ENCODE measurements at regions not wholly inside any gene's neighbourhood (a gene's known extent, or its start where the extent isn't known, plus 50 kb on each side); places are given as distances from the start of the nearest gene placed in this dataset.
"Not testable (repeated sequence)": the region's sequence is repeated elsewhere in the genome, so short reads cannot be mapped to it uniquely, and the experiment has no call there.

DNA sequence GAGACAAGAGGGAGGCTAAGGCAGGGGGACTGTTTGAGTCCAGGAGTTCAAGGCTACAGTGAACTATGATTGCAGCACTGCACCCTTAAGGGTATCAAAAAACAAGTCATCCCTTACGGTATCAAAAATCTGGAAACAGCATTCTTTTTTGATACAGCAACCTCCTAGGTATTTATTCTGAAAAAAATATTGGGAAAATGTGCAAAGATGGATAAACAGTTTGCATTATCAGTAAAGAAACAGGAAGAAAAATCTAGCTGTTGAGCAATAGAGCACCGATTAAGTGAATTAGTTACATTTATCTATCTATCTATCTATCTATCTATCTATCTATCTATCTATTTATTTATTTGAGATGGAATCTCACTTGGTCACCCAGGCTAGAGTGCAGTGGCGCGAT lies 56.7 kb upstream of the SCAF4 start:
- H2AFZ ChIP-seq (ENCODE audit: low read depth): no peak overlapping the region
- H3K9ac ChIP-seq: no peak overlapping the region
- H3K79me2 ChIP-seq (ENCODE audit: insufficient read depth, low read depth): no peaks in the 10 kb centered on the region
- H3K4me3 ChIP-seq (IDR thresholded peaks at IDR 0.05; ENCODE audit: insufficient read depth, low read depth, low read length): no peak overlapping the region
- no peak overlapping the region for H3K27ac ChIP-seq
- TF ChIP-seq, protein P1, sequence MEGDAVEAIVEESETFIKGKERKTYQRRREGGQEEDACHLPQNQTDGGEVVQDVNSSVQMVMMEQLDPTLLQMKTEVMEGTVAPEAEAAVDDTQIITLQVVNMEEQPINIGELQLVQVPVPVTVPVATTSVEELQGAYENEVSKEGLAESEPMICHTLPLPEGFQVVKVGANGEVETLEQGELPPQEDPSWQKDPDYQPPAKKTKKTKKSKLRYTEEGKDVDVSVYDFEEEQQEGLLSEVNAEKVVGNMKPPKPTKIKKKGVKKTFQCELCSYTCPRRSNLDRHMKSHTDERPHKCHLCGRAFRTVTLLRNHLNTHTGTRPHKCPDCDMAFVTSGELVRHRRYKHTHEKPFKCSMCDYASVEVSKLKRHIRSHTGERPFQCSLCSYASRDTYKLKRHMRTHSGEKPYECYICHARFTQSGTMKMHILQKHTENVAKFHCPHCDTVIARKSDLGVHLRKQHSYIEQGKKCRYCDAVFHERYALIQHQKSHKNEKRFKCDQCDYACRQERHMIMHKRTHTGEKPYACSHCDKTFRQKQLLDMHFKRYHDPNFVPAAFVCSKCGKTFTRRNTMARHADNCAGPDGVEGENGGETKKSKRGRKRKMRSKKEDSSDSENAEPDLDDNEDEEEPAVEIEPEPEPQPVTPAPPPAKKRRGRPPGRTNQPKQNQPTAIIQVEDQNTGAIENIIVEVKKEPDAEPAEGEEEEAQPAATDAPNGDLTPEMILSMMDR (conservative IDR thresholded peaks at IDR 0.05; ENCODE audit: low read depth, low read length): no peak
- H3K36me3 ChIP-seq (ENCODE audit: insufficient read depth): no peaks in the 10 kb centered on the region
- H4K20me1 ChIP-seq (ENCODE audit: insufficient read depth): no peaks in the 10 kb centered on the region
- no peaks in the 10 kb centered on the region for H3K4me1 ChIP-seq (ENCODE audit: low read depth, poor library complexity, severe bottlenecking)
- H3K4me2 ChIP-seq: no peak overlapping the region
- no peaks in the 10 kb centered on the region for H3K27me3 ChIP-seq (ENCODE audit: insufficient read depth, low read depth)

DNA sequence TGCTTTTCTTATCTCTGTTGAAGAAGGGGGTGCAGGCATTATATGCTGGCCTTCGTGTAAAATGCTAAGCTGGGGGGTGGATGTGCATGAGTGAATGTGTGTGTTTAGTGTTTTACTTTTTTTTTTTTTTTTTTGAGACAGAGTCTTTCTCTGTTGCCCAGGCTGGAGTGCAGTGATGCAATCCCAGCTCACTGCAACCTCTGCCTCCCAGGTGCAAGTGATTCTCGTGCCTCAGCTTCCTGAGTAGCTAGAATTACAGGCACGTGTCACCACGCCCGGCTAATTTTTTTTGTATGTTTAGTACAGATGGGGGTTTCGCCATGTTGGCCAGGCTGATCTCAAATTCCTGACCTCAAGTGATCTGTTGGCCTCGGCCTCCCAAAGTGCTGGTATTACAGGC lies 55.8 kb upstream of the SCAF4 start:
- not testable (repeated sequence) for H3K4me1 ChIP-seq (ENCODE audit: low read depth, poor library complexity, severe bottlenecking); H3K27me3 ChIP-seq (ENCODE audit: insufficient read depth, low read depth); H3K79me2 ChIP-seq (ENCODE audit: insufficient read depth, low read depth); H4K20me1 ChIP-seq (ENCODE audit: insufficient read depth); H3K9ac ChIP-seq; H2AFZ ChIP-seq (ENCODE audit: low read depth); H3K27ac ChIP-seq; H3K4me3 ChIP-seq (IDR thresholded peaks at IDR 0.05; ENCODE audit: insufficient read depth, low read depth, low read length); H3K36me3 ChIP-seq (ENCODE audit: insufficient read depth); H3K4me2 ChIP-seq

DNA sequence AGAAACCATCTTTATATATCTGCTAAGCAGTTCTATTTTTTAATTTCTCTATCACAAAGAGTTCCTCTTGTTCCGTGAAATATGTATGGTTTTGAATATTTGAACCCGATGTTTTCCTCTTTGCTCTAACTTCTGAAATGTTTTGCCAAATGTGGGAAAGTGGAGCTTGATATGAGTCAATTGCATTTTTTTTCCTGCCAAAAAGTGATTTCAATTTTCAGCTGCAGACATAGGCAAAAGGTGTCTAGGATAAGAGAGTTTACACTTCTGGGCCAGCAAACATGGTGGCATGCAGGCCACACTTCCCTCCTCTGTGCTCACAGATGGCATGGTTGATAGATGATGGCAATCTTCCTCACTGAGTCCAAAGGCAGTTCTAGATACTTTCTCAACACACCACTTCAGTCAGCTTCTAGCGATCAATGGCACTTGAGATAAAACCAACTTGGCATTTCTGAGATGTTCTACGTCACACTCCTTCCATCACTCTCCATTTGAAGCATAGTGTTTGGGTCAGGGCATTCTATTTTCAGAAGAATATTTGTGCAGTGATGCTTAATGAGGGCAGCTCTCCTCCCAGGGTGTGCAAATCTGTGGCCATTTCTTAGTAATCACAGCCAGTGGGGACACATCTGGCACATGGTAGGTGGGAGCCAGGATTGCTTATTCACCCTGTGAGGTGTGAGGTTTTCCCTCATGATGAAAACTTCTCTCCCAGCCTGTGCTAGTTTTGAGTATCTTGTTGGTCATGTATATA lies 54.4 kb upstream of the SCAF4 start:
- TF ChIP-seq, protein P1 (conservative IDR thresholded peaks at IDR 0.05; ENCODE audit: low read depth, low read length): peak; percentile 55
- Histone ChIP-seq H3K36me3 (ENCODE audit: insufficient read depth) (no peaks in the 10 kb centered on the region), H3K4me2 (no peak overlapping the region), H3K9ac (no peak overlapping the region), H2AFZ (ENCODE audit: low read depth) (no peak overlapping the region), H3K4me3 (IDR thresholded peaks at IDR 0.05; ENCODE audit: insufficient read depth, low read depth, low read length) (no peak overlapping the region), H3K27me3 (ENCODE audit: insufficient read depth, low read depth) (no peaks in the 10 kb centered on the region), H4K20me1 (ENCODE audit: insufficient read depth) (no peaks in the 10 kb centered on the region), H3K4me1 (ENCODE audit: low read depth, poor library complexity, severe bottlenecking) (no peaks in the 10 kb centered on the region), H3K79me2 (ENCODE audit: insufficient read depth, low read depth) (no peaks in the 10 kb centered on the region), H3K27ac (no peak overlapping the region)

DNA sequence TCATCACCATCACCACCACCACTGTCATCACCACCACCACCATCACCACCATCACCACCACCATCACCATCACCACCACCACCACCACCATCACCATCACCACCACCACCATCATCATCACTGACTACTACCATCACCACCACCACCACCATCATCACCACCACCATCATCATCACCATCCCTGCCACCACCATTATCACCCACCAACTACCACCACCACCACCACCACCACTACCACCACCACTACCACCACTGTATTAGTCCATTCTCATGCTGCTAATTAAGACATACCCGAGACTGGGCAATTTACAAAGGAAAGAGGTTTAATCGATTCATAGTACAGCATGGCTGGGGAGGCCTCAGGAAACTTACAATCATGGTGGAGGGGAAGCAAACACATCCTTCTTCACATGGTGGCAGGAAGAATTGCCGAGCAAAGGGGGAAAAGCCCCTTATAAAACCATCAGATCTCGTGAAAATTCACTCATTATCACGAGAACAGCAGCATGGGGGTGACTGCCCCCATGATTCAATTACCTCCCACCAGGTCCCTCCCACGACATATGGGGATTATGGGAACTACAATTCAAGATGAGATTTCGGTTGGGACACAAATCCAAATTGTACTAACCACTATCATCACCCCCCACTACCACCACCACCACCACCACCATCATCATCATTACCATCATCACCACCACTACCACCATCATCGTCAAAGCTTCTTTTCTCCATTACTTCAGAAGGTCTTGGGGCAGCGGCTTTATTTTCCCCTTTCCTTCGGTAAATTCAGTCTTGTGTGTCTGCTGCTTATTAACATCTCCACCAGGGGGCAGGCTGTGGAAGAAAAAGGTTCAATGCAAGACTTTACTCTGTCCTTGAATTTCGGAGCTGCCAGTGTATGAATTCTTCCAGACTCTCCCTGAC lies 53.6 kb upstream of the SCAF4 start:
- not testable (repeated sequence) for H2AFZ ChIP-seq (ENCODE audit: low read depth); H3K4me2 ChIP-seq; H3K27ac ChIP-seq; H3K79me2 ChIP-seq (ENCODE audit: insufficient read depth, low read depth); H3K4me3 ChIP-seq (IDR thresholded peaks at IDR 0.05; ENCODE audit: insufficient read depth, low read depth, low read length); H4K20me1 ChIP-seq (ENCODE audit: insufficient read depth); H3K4me1 ChIP-seq (ENCODE audit: low read depth, poor library complexity, severe bottlenecking); H3K36me3 ChIP-seq (ENCODE audit: insufficient read depth); H3K9ac ChIP-seq; H3K27me3 ChIP-seq (ENCODE audit: insufficient read depth, low read depth)
- TF ChIP-seq, protein P1 (conservative IDR thresholded peaks at IDR 0.05; ENCODE audit: low read depth, low read length): peak; percentile 93
